Adrenal gland (tissue), 9 donors: ENCODE measurements at regions not wholly inside any gene's neighbourhood (a gene's known extent, or its start where the extent isn't known, plus 50 kb on each side); places are given as distances from the start of the nearest gene placed in this dataset.

Source experiments
- DNase-seq, 7 donors: peaks; one replicate each; pipeline ENCODE4 v3.0.0-alpha.2; 2019 to 2020
- H3K27ac ChIP-seq, 5 donors: fragments of 200-600 bp; sonication (generic) in 4 of 5; 1 replicate in 3 of 5; 2 replicates in 2 of 5; pipeline versions ENCODE4 v1.5.1 to v1.8.0; 2016 to 2020; ENCODE audit warnings: mild to moderate bottlenecking in 1 of 5
- H3K27me3 ChIP-seq: fragments of 200-600 bp; 2 replicates; pipeline ENCODE4 v1.8.0; 2021
- H3K36me3 ChIP-seq, 2 donors: fragments of 200-600 bp; replicated peaks in 1 of 2; 1 replicate in 1 of 2; 2 replicates in 1 of 2; pipeline versions ENCODE4 v1.5.1 to v1.8.0; 2018 to 2022
- H3K4me1 ChIP-seq, 2 donors: fragments of 200-600 bp; replicated peaks in 1 of 2; 1 replicate in 1 of 2; 2 replicates in 1 of 2; pipeline versions ENCODE4 v1.5.1 to v1.8.0; 2018 to 2021
- H3K4me3 ChIP-seq, 4 donors: fragments of 200-600 bp; sonication (generic) in 3 of 4; one replicate each; pipeline ENCODE4 v1.5.1; 2016 to 2018
- H3K9me3 ChIP-seq, 3 donors: fragments of 200-600 bp; sonication (generic) in 1 of 3; replicated peaks in 1 of 3; 1 replicate in 2 of 3; 2 replicates in 1 of 3; pipeline versions ENCODE4 v1.5.1 to v1.8.0; 2016 to 2021
- POLR2A ChIP-seq, 2 donors: fragments of 450-650 bp; IDR thresholded peaks; one replicate each; pipeline ENCODE4 v1.6.1; 2017; ENCODE audit warnings: antibody characterized with exemption in 2 of 2, mild to moderate bottlenecking in 2 of 2, moderate library complexity in 1 of 2
- WGBS, 4 donors: extraction: QIAGEN DNeasy Blood & Tissue Kit in 2 of 4; methylation state at CpG; one replicate each; pipeline versions ENCODE4 v1.1.5 to v1.1.7; 2013 to 2017; 5-methylcytosine and 5-hydroxymethylcytosine counted together
- intact Hi-C, 2 donors: fragments of 100-400 bp; cut with DNase I; formaldehyde crosslinking; loops; one replicate each; pipeline versions ENCODE4 v1.14.1 to v1.15.0; 2022 to 2023
- TF ChIP-seq, protein P1 (sequence below), 6 experiments: fragments of 450-650 bp in 4 of 6; fragments of 200-600 bp in 2 of 6; sonication (generic) in 1 of 6; IDR thresholded peaks; 1 replicate in 5 of 6; 2 replicates in 1 of 6; pipeline versions ENCODE4 v1.5.1 to v1.8.0; 2016 to 2021; ENCODE audit warnings: antibody characterized with exemption in 6 of 6, mild to moderate bottlenecking in 2 of 6, moderate library complexity in 1 of 6
- donor health status: healthy with polysubstance abuse.
- donor health status: Bipolar disorder and iron deficiency.
- donor health status: DM: yes; HTN: yes; CAD: no.
- donor health status: DM: no; HTN: no; CAD: no.
- donor health status: DM: no; HTN: no; CAD: no.

DNA sequence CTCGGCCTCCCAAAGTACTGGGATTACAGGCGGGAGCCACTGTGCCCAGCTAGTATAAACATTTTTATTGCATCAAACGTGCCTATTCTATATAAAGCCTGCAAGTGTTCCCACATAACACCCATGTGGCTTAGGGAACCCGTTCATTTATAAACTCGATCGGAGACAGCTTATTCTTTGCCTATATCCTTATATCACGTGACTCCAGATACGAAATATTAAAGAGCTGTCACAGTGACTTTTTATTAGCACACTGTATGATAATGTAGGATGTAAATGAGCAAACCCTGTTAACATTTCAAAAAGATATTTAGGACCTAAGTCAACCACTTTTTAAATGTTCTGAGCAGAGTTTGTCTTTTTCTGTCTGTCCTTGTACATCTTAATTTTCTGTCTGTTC lies 642.9 kb upstream of the ADARB2 start:
- no peaks in the 10 kb centered on the region for H3K4me1 ChIP-seq
- no peak overlapping the region for H3K4me3 ChIP-seq
- no peak for DNase-seq
- H3K27ac ChIP-seq, result no peak overlapping the region
- intact Hi-C loops, result no loop called here
- TF ChIP-seq, protein P1, sequence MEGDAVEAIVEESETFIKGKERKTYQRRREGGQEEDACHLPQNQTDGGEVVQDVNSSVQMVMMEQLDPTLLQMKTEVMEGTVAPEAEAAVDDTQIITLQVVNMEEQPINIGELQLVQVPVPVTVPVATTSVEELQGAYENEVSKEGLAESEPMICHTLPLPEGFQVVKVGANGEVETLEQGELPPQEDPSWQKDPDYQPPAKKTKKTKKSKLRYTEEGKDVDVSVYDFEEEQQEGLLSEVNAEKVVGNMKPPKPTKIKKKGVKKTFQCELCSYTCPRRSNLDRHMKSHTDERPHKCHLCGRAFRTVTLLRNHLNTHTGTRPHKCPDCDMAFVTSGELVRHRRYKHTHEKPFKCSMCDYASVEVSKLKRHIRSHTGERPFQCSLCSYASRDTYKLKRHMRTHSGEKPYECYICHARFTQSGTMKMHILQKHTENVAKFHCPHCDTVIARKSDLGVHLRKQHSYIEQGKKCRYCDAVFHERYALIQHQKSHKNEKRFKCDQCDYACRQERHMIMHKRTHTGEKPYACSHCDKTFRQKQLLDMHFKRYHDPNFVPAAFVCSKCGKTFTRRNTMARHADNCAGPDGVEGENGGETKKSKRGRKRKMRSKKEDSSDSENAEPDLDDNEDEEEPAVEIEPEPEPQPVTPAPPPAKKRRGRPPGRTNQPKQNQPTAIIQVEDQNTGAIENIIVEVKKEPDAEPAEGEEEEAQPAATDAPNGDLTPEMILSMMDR (IDR thresholded peaks at IDR 0.05), result no peak
- no peak for TF ChIP-seq POLR2A (IDR thresholded peaks at IDR 0.05)
- 75 to 81% (median 78%) methylated on average over 8 of the region's 8 CpGs for WGBS, 4 donors
- no peaks in the 10 kb centered on the region for H3K27me3 ChIP-seq
- H3K36me3 ChIP-seq, result no peaks in the 10 kb centered on the region
- H3K9me3 ChIP-seq, result no peaks in the 10 kb centered on the region

DNA sequence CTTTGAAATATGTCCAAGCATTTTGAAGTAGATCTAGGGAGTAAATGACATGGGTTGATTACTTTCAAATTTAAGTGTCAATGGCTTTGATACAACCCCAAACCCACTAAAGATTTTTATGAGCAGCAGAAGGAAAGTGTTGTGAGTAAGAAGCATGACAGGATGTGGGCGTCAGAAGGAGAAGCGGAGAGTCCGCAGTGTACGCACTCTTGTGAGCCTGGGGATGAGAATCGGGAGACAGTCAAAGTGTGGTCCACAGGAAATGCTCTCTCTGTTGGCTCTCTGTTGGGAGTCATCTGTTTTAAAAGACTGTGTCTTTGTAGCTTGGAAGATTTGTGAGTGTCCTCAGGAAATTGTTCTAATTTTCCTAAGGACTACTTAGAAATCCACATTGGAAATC lies 629.8 kb upstream of the ADARB2 start:
- no peaks in the 10 kb centered on the region for H3K9me3 ChIP-seq
- 67 to 84% (median 81%) methylated on average over 5 of the region's 5 CpGs for WGBS, 4 donors
- intact Hi-C loops, result no loop called here
- no peaks in the 10 kb centered on the region for H3K36me3 ChIP-seq
- H3K27me3 ChIP-seq, result no peaks in the 10 kb centered on the region
- H3K4me3 ChIP-seq, result no peak overlapping the region
- TF ChIP-seq, protein P1 (IDR thresholded peaks at IDR 0.05), result no peak
- no peaks in the 10 kb centered on the region for H3K4me1 ChIP-seq
- H3K27ac ChIP-seq, result no peak overlapping the region
- DNase-seq, result no peak

DNA sequence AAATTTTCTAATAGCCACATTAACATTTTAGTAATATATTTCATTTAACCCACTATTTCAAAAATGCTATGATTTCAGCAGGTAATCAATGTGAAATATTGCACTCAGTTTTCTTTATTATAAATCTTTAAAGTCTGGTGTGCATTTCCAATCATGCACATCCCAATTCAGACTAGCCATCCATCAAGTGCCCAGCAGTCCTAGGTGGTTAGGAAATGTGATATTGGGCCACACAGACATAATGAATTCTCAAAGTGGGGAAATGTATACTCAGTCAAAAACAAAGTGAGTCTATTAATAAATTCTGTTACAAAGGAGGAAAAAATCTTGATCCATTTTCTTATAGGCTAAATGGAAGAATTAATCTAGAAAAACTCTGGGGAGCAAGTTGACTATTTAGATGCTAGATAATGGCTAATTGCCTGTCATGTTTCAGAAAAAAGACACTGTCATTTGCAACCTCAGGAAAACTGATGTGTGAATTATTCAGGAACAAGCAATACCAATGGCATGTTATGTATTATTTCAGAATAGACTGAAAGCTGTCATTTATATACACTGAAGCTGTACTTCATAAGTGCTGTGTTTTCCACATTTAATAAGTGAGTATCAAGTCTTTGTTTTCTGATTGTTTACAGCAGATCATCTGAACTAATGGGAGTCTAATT lies 629.1 kb upstream of the ADARB2 start:
- no peak for DNase-seq
- Histone ChIP-seq H3K27ac (no peak overlapping the region), H3K4me3 (no peak overlapping the region), H3K9me3 (no peaks in the 10 kb centered on the region), H3K36me3 (no peaks in the 10 kb centered on the region), H3K4me1 (no peaks in the 10 kb centered on the region), H3K27me3 (no peaks in the 10 kb centered on the region)
- TF ChIP-seq POLR2A (IDR thresholded peaks at IDR 0.05), result no peak
- TF ChIP-seq, protein P1 (IDR thresholded peaks at IDR 0.05), result no peak
- intact Hi-C loops, result no loop called here

DNA sequence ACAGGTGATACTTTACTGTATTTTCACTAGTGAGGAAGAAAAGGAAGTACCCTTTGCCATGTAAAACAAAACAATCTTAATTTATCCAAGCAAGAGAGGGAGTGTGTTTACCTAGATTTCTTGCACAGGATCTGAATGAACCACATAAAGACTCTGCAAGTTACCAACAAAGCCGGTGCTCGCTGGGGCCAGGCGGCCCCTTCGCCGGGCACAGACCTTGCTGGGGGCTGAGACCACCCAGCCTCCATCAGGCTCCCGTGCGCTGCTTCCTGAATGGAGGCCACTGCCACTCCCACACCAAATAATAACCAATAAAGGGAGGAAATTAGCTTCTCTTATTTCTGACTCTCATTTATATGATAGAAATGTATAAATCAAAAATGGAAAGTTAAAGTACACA lies 625.0 kb upstream of the ADARB2 start:
- no peak overlapping the region for H3K27ac ChIP-seq
- WGBS, 4 donors, result 73 to 80% (median 79%) methylated on average over 7 of the region's 7 CpGs
- H3K4me3 ChIP-seq, result no peak overlapping the region
- intact Hi-C loops, result no loop called here
- H3K27me3 ChIP-seq, result no peaks in the 10 kb centered on the region
- H3K9me3 ChIP-seq, result no peaks in the 10 kb centered on the region
- H3K36me3 ChIP-seq, result no peaks in the 10 kb centered on the region
- no peaks in the 10 kb centered on the region for H3K4me1 ChIP-seq
- no peak for DNase-seq
- TF ChIP-seq POLR2A (IDR thresholded peaks at IDR 0.05), result no peak
- TF ChIP-seq, protein P1 (IDR thresholded peaks at IDR 0.05), result no peak
